Suprapubic skin (tissue), 4 donors: ENCODE measurements at regions not wholly inside any gene's neighbourhood (a gene's known extent, or its start where the extent isn't known, plus 50 kb on each side); places are given as distances from the start of the nearest gene placed in this dataset.

ENCODE experiments used
- CTCF ChIP-seq, 2 donors: fragments of 200-600 bp in 1 of 2; fragments of 450-650 bp in 1 of 2; sonication (generic) in 1 of 2; IDR thresholded peaks; one replicate each; pipeline ENCODE4 v1.5.1; 2016 to 2019; ENCODE audit warnings: antibody characterized with exemption in 2 of 2, mild to moderate bottlenecking in 1 of 2, moderate library complexity in 1 of 2
- EP300 ChIP-seq: sonication (generic); formaldehyde crosslinking; IDR thresholded peaks from one replicate; pipeline ENCODE4 v1.6.1; 2017; ENCODE audit warnings: antibody characterized with exemption
- POLR2A ChIP-seq, 2 donors: fragments of 450-650 bp; IDR thresholded peaks; one replicate each; pipeline ENCODE4 v1.6.1; 2017; ENCODE audit warnings: antibody characterized with exemption in 2 of 2, mild to moderate bottlenecking in 2 of 2, moderate library complexity in 2 of 2
- POLR2AphosphoS5 ChIP-seq, 3 donors: sonication (generic); formaldehyde crosslinking; IDR thresholded peaks; one replicate each; pipeline ENCODE4 v1.6.1; 2017; ENCODE audit warnings: antibody characterized with exemption in 3 of 3

GRCh38 chr9:74415995-74416394, 81.1 kb upstream of the RORB start:
- no peak for TF ChIP-seq POLR2A (IDR thresholded peaks at IDR 0.05)
- TF ChIP-seq CTCF (IDR thresholded peaks at IDR 0.05), result no peak
- TF ChIP-seq POLR2AphosphoS5 (IDR thresholded peaks at IDR 0.05), result no peak
- no peak for TF ChIP-seq EP300
